H9 (cell line): ENCODE measurements at regions not wholly inside any gene's neighbourhood (a gene's known extent, or its start where the extent isn't known, plus 50 kb on each side); places are given as distances from the start of the nearest gene placed in this dataset.

Experiments
- DNase-seq: peaks from one replicate; pipeline ENCODE4 v3.0.0-alpha.2; 2017
- H2AFZ ChIP-seq: one replicate; pipeline ENCODE4 v1.6.1; 2013; ENCODE audit warnings: mild to moderate bottlenecking, low read length, control low read depth, moderate library complexity
- H2AK5ac ChIP-seq: 2 replicates; pipeline ENCODE4 v1.6.1; 2013; ENCODE audit warnings: low read length, control low read depth, mixed read lengths; ENCODE audit not compliant: insufficient read length
- H2BK120ac ChIP-seq: one replicate; pipeline ENCODE4 v1.6.1; 2013; ENCODE audit warnings: low read depth, mild to moderate bottlenecking, low read length, control low read depth, inconsistent platforms; ENCODE audit not compliant: poor library complexity, severe bottlenecking
- H2BK12ac ChIP-seq: 2 replicates; pipeline ENCODE4 v1.6.1; 2013; ENCODE audit warnings: low read length, control low read depth, mixed read lengths, low read depth; ENCODE audit not compliant: insufficient read length
- H2BK15ac ChIP-seq: 2 replicates; pipeline ENCODE4 v1.6.1; 2013; ENCODE audit warnings: low read depth, low read length, control low read depth
- H2BK20ac ChIP-seq: one replicate; pipeline ENCODE4 v1.6.1; 2013; ENCODE audit warnings: low read depth, mild to moderate bottlenecking, low read length, control low read depth, inconsistent platforms; ENCODE audit not compliant: poor library complexity, severe bottlenecking
- H2BK5ac ChIP-seq: 2 replicates; pipeline ENCODE4 v1.6.1; 2013; ENCODE audit warnings: low read length, control low read depth, mixed read lengths; ENCODE audit not compliant: insufficient read length
- H3K14ac ChIP-seq: 2 replicates; pipeline ENCODE4 v1.6.1; 2013; ENCODE audit warnings: low read length, control low read depth; ENCODE audit not compliant: insufficient read depth
- H3K18ac ChIP-seq: 2 replicates; pipeline ENCODE4 v1.6.1; 2013; ENCODE audit warnings: low read depth, mild to moderate bottlenecking, mixed read lengths, low read length, control low read depth; ENCODE audit not compliant: insufficient read length
- H3K23ac ChIP-seq: 2 replicates; pipeline ENCODE4 v1.6.1; 2013; ENCODE audit warnings: low read length, control low read depth, mixed read lengths, low read depth; ENCODE audit not compliant: insufficient read length
- H3K23me2 ChIP-seq: 2 replicates; pipeline ENCODE4 v1.6.1; 2013; ENCODE audit warnings: low read depth, mild to moderate bottlenecking, mixed read lengths, low read length, control low read depth; ENCODE audit not compliant: insufficient read length, poor library complexity, severe bottlenecking
- H3K27ac ChIP-seq: 2 replicates; pipeline ENCODE4 v1.5.1; 2013; ENCODE audit warnings: low read length, control low read depth, mixed read lengths, low read depth; ENCODE audit not compliant: insufficient read length
- H3K27me3 ChIP-seq: 2 replicates; pipeline ENCODE4 v1.6.1; 2013; ENCODE audit warnings: low read length, control low read depth, inconsistent platforms; ENCODE audit not compliant: insufficient read depth
- H3K4ac ChIP-seq: 2 replicates; pipeline ENCODE4 v1.6.1; 2013; ENCODE audit warnings: low read depth, mild to moderate bottlenecking, control low read depth, inconsistent platforms, low read length, moderate library complexity
- H3K4me1 ChIP-seq: 2 replicates; pipeline ENCODE4 v1.6.1; 2013; ENCODE audit warnings: low read length, control low read depth, inconsistent platforms; ENCODE audit not compliant: insufficient read depth
- H3K4me2 ChIP-seq: 2 replicates; pipeline ENCODE4 v1.6.1; 2013; ENCODE audit warnings: low read length, control low read depth, mixed read lengths; ENCODE audit not compliant: insufficient read length, insufficient read depth
- H3K56ac ChIP-seq: 2 replicates; pipeline ENCODE4 v1.6.1; 2013; ENCODE audit warnings: low read depth, mild to moderate bottlenecking, mixed read lengths, low read length, control low read depth; ENCODE audit not compliant: insufficient read length
- H3K79me1 ChIP-seq: 2 replicates; pipeline ENCODE4 v1.6.1; 2013; ENCODE audit warnings: low read depth, mild to moderate bottlenecking, moderate library complexity, low read length, control low read depth, inconsistent platforms; ENCODE audit not compliant: insufficient read depth, poor library complexity, severe bottlenecking
- H3K79me2 ChIP-seq: 2 replicates; pipeline ENCODE4 v1.6.1; 2013; ENCODE audit warnings: low read length, control low read depth, inconsistent platforms; ENCODE audit not compliant: insufficient read depth
- H3K9ac ChIP-seq: 2 replicates; pipeline ENCODE4 v1.6.1; 2013; ENCODE audit warnings: low read length, control low read depth, mixed read lengths; ENCODE audit not compliant: insufficient read length; ENCODE audit errors: extremely low read depth
- H3K9me3 ChIP-seq: one replicate; pipeline ENCODE4 v1.6.1; 2013; ENCODE audit warnings: low read depth, low read length, inconsistent platforms; ENCODE audit not compliant: control insufficient read depth
- H3T11ph ChIP-seq: one replicate; pipeline ENCODE4 v1.6.1; 2013; ENCODE audit warnings: mild to moderate bottlenecking, low read length, control low read depth, inconsistent platforms
- H4K20me1 ChIP-seq: one replicate; pipeline ENCODE4 v1.6.1; 2013; ENCODE audit not compliant: control insufficient read depth, insufficient read length, insufficient read depth
- H4K5ac ChIP-seq: 2 replicates; pipeline ENCODE4 v1.6.1; 2013; ENCODE audit warnings: low read depth, mild to moderate bottlenecking, mixed read lengths, low read length, control low read depth; ENCODE audit not compliant: insufficient read length
- H4K8ac ChIP-seq: replicated peaks from 2 replicates; pipeline ENCODE4 v1.6.1; 2013; ENCODE audit warnings: low read length, control low read depth, mixed read lengths, low read depth; ENCODE audit not compliant: insufficient read length
- H4K91ac ChIP-seq: 2 replicates; pipeline ENCODE4 v1.6.1; 2013; ENCODE audit warnings: low read depth, mild to moderate bottlenecking, moderate library complexity, mixed read lengths, low read length, control low read depth; ENCODE audit not compliant: insufficient read length
- H3K27ac Mint-ChIP-seq, 3 experiments: 2 replicates in 2 of 3; 3 replicates in 1 of 3; pipeline ENCODE4 v1.8.0; 2020 to 2021; ENCODE audit warnings: mixed read lengths in 3 of 3, mild to moderate bottlenecking in 1 of 3, moderate library complexity in 1 of 3
- H3K27me3 Mint-ChIP-seq: 2 replicates; pipeline ENCODE4 v1.8.0; 2021; ENCODE audit warnings: low read depth, mild to moderate bottlenecking, moderate library complexity, mixed read lengths
- H3K36me3 Mint-ChIP-seq, 3 experiments: 2 replicates in 2 of 3; 3 replicates in 1 of 3; pipeline ENCODE4 v1.8.0; 2020 to 2021; ENCODE audit warnings: low read depth in 3 of 3, mixed read lengths in 3 of 3; ENCODE audit not compliant: insufficient read depth in 1 of 3
- H3K4me1 Mint-ChIP-seq, 2 experiments: 2 replicates each; pipeline ENCODE4 v1.8.0; 2020; ENCODE audit warnings: mixed read lengths in 2 of 2
- H3K4me3 Mint-ChIP-seq, 2 experiments: 2 replicates in 1 of 2; 3 replicates in 1 of 2; pipeline ENCODE4 v1.8.0; 2020 to 2021; ENCODE audit warnings: mild to moderate bottlenecking in 2 of 2, mixed read lengths in 2 of 2, moderate library complexity in 1 of 2
- H3K9me3 Mint-ChIP-seq, 2 experiments: 2 replicates in 1 of 2; 3 replicates in 1 of 2; pipeline ENCODE4 v1.8.0; 2020; ENCODE audit warnings: mild to moderate bottlenecking in 2 of 2, mixed read lengths in 2 of 2, moderate library complexity in 1 of 2
- CTCF ChIP-seq: fragments of 200-600 bp; sonication (generic); conservative IDR thresholded peaks from 3 replicates; pipeline ENCODE4 v1.8.0; 2021; ENCODE audit warnings: antibody characterized with exemption, mild to moderate bottlenecking
- WGBS: extraction: QIAGEN DNeasy Blood & Tissue Kit; methylation state at CpG from one replicate; pipeline ENCODE4 v1.1.7; 2013; ENCODE audit warnings: missing lambda C conversion rate, low lambda C conversion rate, mixed read lengths; ENCODE audit not compliant: insufficient read length; ENCODE audit errors: extremely low coverage; 5-methylcytosine and 5-hydroxymethylcytosine counted together

- Histone ChIP-seq H3K9ac (no peak overlapping the region), H3K79me2 (no peaks in the 10 kb centered on the region), H2AK5ac (no peak overlapping the region), H3K4me2 (no peak overlapping the region), H3K27ac (no peak overlapping the region), H2BK20ac (no peak overlapping the region), H2BK120ac (no peak overlapping the region), H4K20me1 (no peaks in the 10 kb centered on the region), H3K14ac (no peak overlapping the region), H2BK5ac (no peak overlapping the region), H2BK12ac (no peak overlapping the region), H3K18ac (no peak overlapping the region), H3K23ac (no peak overlapping the region), H2AFZ (no peak overlapping the region), H3K23me2 (no peaks in the 10 kb centered on the region), H3K27me3 (no peaks in the 10 kb centered on the region), H4K8ac (no peak overlapping the region), H3T11ph (no peak overlapping the region), H2BK15ac (no peak overlapping the region), H4K5ac (no peak overlapping the region), H3K56ac (no peak overlapping the region), H4K91ac (no peak overlapping the region), H3K4me1 (no peaks in the 10 kb centered on the region), H3K4ac (no peak overlapping the region), H3K9me3 (no peaks in the 10 kb centered on the region), H3K79me1 (no peaks in the 10 kb centered on the region)
- WGBS: no CpG with 5 or more reads among the region's 2 CpGs
- Mint-ChIP-seq H3K4me3 (no peak overlapping the region; a peak in 1 of 5 replicates), H3K9me3 (no peaks in the 10 kb centered on the region), H3K27ac (no peak overlapping the region), H3K36me3 (no peaks in the 10 kb centered on the region; a peak in 1 of 7 replicates), H3K27me3 (no peaks in the 10 kb centered on the region), H3K4me1 (no peaks in the 10 kb centered on the region)
- TF ChIP-seq CTCF: no peak
- no peak for DNase-seq
Measured at GRCh38 chr5:155254399-155254798, 240.8 kb downstream of the KIF4B start.
